Heart left ventricle (tissue), 16 donors: ENCODE measurements at regions not wholly inside any gene's neighbourhood (a gene's known extent, or its start where the extent isn't known, plus 50 kb on each side); places are given as distances from the start of the nearest gene placed in this dataset.

Experiments used
- ATAC-seq, 4 donors: fragments of 200-7000 bp; cut with Tn5 transposase; one replicate each; pipeline ENCODE4 v1.9.1; 2020 to 2022; ENCODE audit warnings: moderate library complexity in 4 of 4, mild to moderate bottlenecking in 3 of 4, moderate number of reproducible peaks in 1 of 4
- DNase-seq, 5 donors: peaks; one replicate each; pipeline ENCODE4 v3.0.0-alpha.2; 2020
- H3K27ac ChIP-seq, 12 donors: fragments of 200-600 bp; sonication (generic) in 4 of 12; one replicate each; pipeline versions ENCODE4 v1.5.0 to v1.8.0; 2016 to 2022; ENCODE audit warnings: mild to moderate bottlenecking in 2 of 12
- H3K27me3 ChIP-seq, 9 donors: fragments of 200-600 bp; sonication (generic) in 2 of 9; one replicate each; pipeline versions ENCODE4 v1.5.1 to v1.8.0; 2016 to 2022; ENCODE audit warnings: mild to moderate bottlenecking in 3 of 9
- H3K36me3 ChIP-seq, 9 donors: fragments of 200-600 bp; sonication (generic) in 2 of 9; one replicate each; pipeline versions ENCODE4 v1.5.0 to v1.8.0; 2018 to 2022; ENCODE audit warnings: mild to moderate bottlenecking in 2 of 9
- H3K4me1 ChIP-seq, 12 donors: fragments of 200-600 bp; sonication (generic) in 4 of 12; one replicate each; pipeline versions ENCODE4 v1.5.0 to v1.8.0; 2016 to 2022; ENCODE audit warnings: mild to moderate bottlenecking in 3 of 12
- H3K4me3 ChIP-seq, 12 donors: fragments of 200-600 bp; sonication (generic) in 4 of 12; one replicate each; pipeline versions ENCODE4 v1.5.0 to v1.8.0; 2017 to 2022; ENCODE audit warnings: mild to moderate bottlenecking in 9 of 12, moderate library complexity in 4 of 12
- H3K9me3 ChIP-seq, 12 donors: fragments of 200-600 bp; sonication (generic) in 4 of 12; one replicate each; pipeline versions ENCODE4 v1.5.0 to v1.8.0; 2016 to 2022; ENCODE audit warnings: mild to moderate bottlenecking in 1 of 12
- POLR2A ChIP-seq, 2 donors: fragments of 450-650 bp; IDR thresholded peaks; one replicate each; pipeline ENCODE4 v1.6.1; 2017; ENCODE audit warnings: antibody characterized with exemption in 2 of 2, mild to moderate bottlenecking in 2 of 2, moderate library complexity in 2 of 2
- WGBS, 4 donors: extraction: QIAGEN DNeasy Blood & Tissue Kit in 2 of 4; methylation state at CpG; one replicate each; pipeline versions ENCODE4 v1.1.5 to v1.1.7; 2013 to 2018; 5-methylcytosine and 5-hydroxymethylcytosine counted together
- intact Hi-C, 10 donors: fragments of 100-400 bp; cut with DNase I; formaldehyde crosslinking; loops; one replicate each; pipeline versions ENCODE4 v1.11.1 to v1.14.2; 2022
- TF ChIP-seq, protein P1 (sequence below), 12 donors: fragments of 200-600 bp; sonication (generic) in 4 of 12; IDR thresholded peaks; one replicate each; pipeline versions ENCODE4 v1.5.0 to v1.8.0; 2018 to 2022; ENCODE audit warnings: antibody characterized with exemption in 12 of 12, mild to moderate bottlenecking in 5 of 12
- donor health status: ischemic (EF 13 %, LVEDD 7.1; RV severe dilation, severe dysfunction).
- donor health status: healthy with polysubstance abuse.
- donor health status: DM: no; HTN: yes; CAD: no.
- donor health status: DM: no; HTN: no; CAD: no.
- donor health status: ischemic (EF 25% LVEDD 6.9; RV normal size, moderate dysfunction).
- donor health status: ischemic (EF 25% LVEDD 5.7; RV mildly dilated, moderate dysfunction).
- donor health status: healthy.
- donor health status: DM: yes; HTN: yes; CAD: no.
- donor health status: ischemic (EF 35%, LVEDD 5.7; RV mildly dilated, moderate dysfunction).
- donor health status: nonischemic (EF 11% LVEDD 7.7; RV severe dilation, severe dysfunction).
- donor health status: DM: yes; HTN: yes; CAD: no.
- donor health status: PGD.
- donor health status: ischemic (EF 29% LVEDD 5.4; RV normal size, mild dysfunction).
- donor health status: nonischemic (EF 23%, LVEDD 6.1; RV moderate dilation, normal function).

DNA sequence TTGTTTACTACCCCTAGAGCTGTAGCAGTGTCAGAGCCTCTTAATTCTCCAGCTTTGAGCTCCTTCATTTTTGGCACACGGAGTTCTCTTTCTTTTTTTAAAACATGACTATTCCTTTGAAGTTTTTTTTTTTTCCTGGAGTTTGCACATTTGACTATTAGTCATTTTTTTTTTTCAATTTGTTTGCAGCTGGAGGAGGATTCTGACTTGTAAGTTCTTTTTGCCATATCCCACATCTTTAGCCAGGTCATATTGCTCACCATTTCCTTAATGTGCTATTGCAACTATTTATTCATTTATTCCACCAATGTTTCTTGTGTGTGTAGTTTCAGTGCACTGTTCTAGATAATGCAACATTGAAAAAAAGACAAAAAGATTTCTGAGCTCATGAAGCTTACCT lies 166.3 kb upstream of the ARHGAP20 start:
- H3K27ac ChIP-seq: no peak overlapping the region
- intact Hi-C loops: no loop called here
- TF ChIP-seq POLR2A (IDR thresholded peaks at IDR 0.05): no peak
- TF ChIP-seq, protein P1, sequence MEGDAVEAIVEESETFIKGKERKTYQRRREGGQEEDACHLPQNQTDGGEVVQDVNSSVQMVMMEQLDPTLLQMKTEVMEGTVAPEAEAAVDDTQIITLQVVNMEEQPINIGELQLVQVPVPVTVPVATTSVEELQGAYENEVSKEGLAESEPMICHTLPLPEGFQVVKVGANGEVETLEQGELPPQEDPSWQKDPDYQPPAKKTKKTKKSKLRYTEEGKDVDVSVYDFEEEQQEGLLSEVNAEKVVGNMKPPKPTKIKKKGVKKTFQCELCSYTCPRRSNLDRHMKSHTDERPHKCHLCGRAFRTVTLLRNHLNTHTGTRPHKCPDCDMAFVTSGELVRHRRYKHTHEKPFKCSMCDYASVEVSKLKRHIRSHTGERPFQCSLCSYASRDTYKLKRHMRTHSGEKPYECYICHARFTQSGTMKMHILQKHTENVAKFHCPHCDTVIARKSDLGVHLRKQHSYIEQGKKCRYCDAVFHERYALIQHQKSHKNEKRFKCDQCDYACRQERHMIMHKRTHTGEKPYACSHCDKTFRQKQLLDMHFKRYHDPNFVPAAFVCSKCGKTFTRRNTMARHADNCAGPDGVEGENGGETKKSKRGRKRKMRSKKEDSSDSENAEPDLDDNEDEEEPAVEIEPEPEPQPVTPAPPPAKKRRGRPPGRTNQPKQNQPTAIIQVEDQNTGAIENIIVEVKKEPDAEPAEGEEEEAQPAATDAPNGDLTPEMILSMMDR (IDR thresholded peaks at IDR 0.05): no peak

DNA sequence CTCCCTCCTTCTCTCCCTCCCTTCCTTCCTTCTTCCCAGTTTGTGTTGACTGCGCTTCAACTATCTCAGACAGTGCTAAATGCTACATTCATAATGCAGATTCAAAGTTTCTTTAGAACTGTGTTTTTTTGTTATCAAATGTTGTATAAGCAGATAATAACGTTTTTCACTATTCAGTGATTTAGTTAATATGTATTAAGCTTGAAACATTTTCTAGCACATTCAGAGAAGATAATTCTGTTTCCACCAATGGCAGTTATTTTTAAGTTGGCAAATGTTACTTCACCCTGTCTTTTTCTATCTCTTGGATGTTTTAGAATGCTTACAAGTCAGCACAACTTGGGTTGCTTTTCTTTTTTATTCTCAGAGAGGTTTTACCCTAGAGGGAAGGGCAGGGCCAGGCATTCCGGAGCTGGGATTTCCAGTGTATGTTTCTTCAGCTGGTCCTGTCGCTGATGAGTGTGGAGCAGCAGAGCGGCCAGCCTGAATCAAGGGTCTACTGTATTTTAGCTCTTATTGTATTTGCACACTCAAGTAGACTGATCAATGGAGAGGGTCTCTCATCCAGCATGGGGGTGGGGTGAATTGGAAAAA lies 162.3 kb upstream of the ARHGAP20 start:
- 43 to 65% (median 47%) methylated on average over 5 of the region's 5 CpGs for WGBS, 4 donors

More for the DNA sequence above, 166.3 kb upstream of the ARHGAP20 start:
- ATAC-seq (no peak), DNase-seq (no peak)
- peaks cover 0 to 6% (median 0%) of the 10 kb centered on the region in 12 donors for H3K9me3 ChIP-seq
- no peak overlapping the region for H3K4me3 ChIP-seq
- no peaks in the 10 kb centered on the region for H3K36me3 ChIP-seq
- 62 to 84% (median 72%) methylated on average over 1 of the region's 1 CpG for WGBS, 4 donors
- H3K4me1 ChIP-seq: no peaks in the 10 kb centered on the region
- H3K27me3 ChIP-seq: no peaks in the 10 kb centered on the region

DNA sequence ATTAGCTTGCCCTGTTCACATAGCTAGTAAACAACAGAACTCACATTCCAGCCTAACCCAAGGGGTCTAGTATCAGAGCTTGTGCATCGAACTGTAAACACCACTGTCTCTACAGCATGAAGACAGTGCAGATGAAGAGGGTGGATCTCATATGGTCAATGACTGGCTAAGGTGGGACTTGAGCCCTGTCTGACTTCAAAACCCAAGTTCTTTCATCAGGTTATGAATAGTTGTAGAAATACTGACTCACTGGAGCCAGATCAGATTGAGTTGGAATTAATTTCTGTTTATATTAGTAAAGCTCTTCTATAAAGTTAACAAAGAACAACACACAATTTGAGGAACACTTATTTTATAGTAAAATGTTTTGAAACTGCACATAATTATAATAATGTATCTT lies 161.7 kb upstream of the ARHGAP20 start:
- 79 to 88% (median 83%) methylated on average over 1 of the region's 1 CpG for WGBS, 4 donors
- ATAC-seq: no peak
- Histone ChIP-seq H3K4me3 (no peak overlapping the region), H3K36me3 (no peaks in the 10 kb centered on the region), H3K27me3 (no peaks in the 10 kb centered on the region), H3K27ac (no peak overlapping the region), H3K4me1 (no peaks in the 10 kb centered on the region), H3K9me3 (peaks cover 0 to 6% (median 0%) of the 10 kb centered on the region in 12 donors)
- intact Hi-C loops: no loop called here
- no peak for DNase-seq
- TF ChIP-seq POLR2A (IDR thresholded peaks at IDR 0.05): no peak
- TF ChIP-seq, protein P1 (IDR thresholded peaks at IDR 0.05): no peak

More for the DNA sequence above, 162.3 kb upstream of the ARHGAP20 start:
- TF ChIP-seq, protein P1 (IDR thresholded peaks at IDR 0.05): no peak
- TF ChIP-seq POLR2A (IDR thresholded peaks at IDR 0.05): no peak
- intact Hi-C loops: no loop called here
- H3K4me3 ChIP-seq: no peak overlapping the region
- peaks cover 0 to 6% (median 0%) of the 10 kb centered on the region in 12 donors for H3K9me3 ChIP-seq
- no peaks in the 10 kb centered on the region for H3K36me3 ChIP-seq
- no peak overlapping the region for H3K27ac ChIP-seq
- DNase-seq (no peak), ATAC-seq (no peak)
- H3K4me1 ChIP-seq: no peaks in the 10 kb centered on the region
- H3K27me3 ChIP-seq: no peaks in the 10 kb centered on the region

DNA sequence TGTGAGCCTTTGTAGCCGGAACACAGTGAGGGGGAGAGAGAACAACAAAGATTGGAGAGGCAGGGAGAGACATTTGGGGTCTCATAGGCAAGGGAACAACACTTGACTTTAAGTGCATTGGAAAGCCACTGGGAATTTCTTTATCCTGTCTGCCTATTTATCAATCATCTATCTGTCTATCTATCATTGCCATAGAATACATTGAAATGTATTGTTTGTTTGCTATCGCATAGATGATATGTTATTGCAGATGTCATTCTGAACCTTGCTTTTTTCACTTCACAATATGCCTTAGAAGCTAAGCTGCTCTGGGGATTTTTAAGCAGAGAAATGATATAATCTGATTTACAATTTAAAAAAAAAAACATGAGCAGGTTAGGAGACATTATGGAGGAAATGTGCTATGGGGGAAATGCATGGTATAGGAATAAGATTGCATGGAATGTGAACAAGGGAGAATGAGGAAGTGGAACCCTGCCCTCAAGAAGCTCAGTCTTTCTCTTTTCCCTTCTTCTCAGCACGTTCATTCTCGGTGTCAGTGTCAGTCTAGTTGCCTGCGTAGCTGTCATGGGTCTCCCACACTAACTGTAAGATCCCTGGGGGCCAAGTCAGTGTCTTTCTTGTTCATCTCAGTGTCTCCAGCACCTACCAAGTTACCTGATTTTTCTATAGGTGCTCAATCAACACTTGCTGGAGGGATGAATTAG lies 158.7 kb upstream of the ARHGAP20 start:
- no peak overlapping the region for H3K4me3 ChIP-seq
- TF ChIP-seq POLR2A (IDR thresholded peaks at IDR 0.05): no peak
- TF ChIP-seq, protein P1 (IDR thresholded peaks at IDR 0.05): no peak
- H3K27ac ChIP-seq: no peak overlapping the region
- no peaks in the 10 kb centered on the region for H3K27me3 ChIP-seq
- intact Hi-C loops: no loop called here
- ATAC-seq (no peak), DNase-seq (no peak)
- no peaks in the 10 kb centered on the region for H3K36me3 ChIP-seq
- 73 to 77% (median 76%) methylated on average over 5 of the region's 5 CpGs for WGBS, 4 donors
- H3K9me3 ChIP-seq: no peaks in the 10 kb centered on the region
- H3K4me1 ChIP-seq: no peaks in the 10 kb centered on the region
